Upper lobe of left lung (tissue), 6 donors: ENCODE measurements at regions not wholly inside any gene's neighbourhood (a gene's known extent, or its start where the extent isn't known, plus 50 kb on each side); places are given as distances from the start of the nearest gene placed in this dataset.

Source experiments
- ATAC-seq, 2 donors: fragments of 200-7000 bp; cut with Tn5 transposase; one replicate each; pipeline ENCODE4 v1.9.1; 2022; ENCODE audit warnings: mild to moderate bottlenecking in 2 of 2, moderate library complexity in 2 of 2; ENCODE audit not compliant: low FRiP score in 2 of 2
- DNase-seq, 2 donors: peaks; one replicate each; pipeline ENCODE4 v3.0.0-alpha.2; 2019 to 2020
- H3K27ac ChIP-seq, 4 donors: fragments of 200-600 bp; sonication (generic); one replicate each; pipeline ENCODE4 v1.5.1; 2016 to 2019
- H3K27me3 ChIP-seq, 4 donors: fragments of 200-600 bp; sonication (generic); one replicate each; pipeline ENCODE4 v1.5.1; 2017 to 2019
- H3K36me3 ChIP-seq, 4 donors: fragments of 200-600 bp; sonication (generic); one replicate each; pipeline ENCODE4 v1.5.1; 2016 to 2019
- H3K4me1 ChIP-seq, 4 donors: fragments of 200-600 bp; sonication (generic); one replicate each; pipeline ENCODE4 v1.5.1; 2018 to 2019
- H3K4me3 ChIP-seq, 4 donors: fragments of 200-600 bp; sonication (generic); one replicate each; pipeline ENCODE4 v1.5.1; 2017 to 2019; ENCODE audit warnings: mild to moderate bottlenecking in 2 of 4, moderate library complexity in 1 of 4
- H3K9me3 ChIP-seq, 4 donors: fragments of 200-600 bp; sonication (generic); one replicate each; pipeline ENCODE4 v1.5.1; 2018 to 2019
- EP300 ChIP-seq, 4 donors: sonication (generic); formaldehyde crosslinking; IDR thresholded peaks; one replicate each; pipeline ENCODE4 v1.5.1; 2017; ENCODE audit warnings: antibody characterized with exemption in 4 of 4, control low read depth in 2 of 4
- POLR2A ChIP-seq, 4 donors: fragments of 450-650 bp; IDR thresholded peaks; one replicate each; pipeline ENCODE4 v1.5.1; 2016 to 2017; ENCODE audit warnings: antibody characterized with exemption in 4 of 4, mild to moderate bottlenecking in 2 of 4
- POLR2AphosphoS5 ChIP-seq, 2 donors: sonication (generic); formaldehyde crosslinking; IDR thresholded peaks; one replicate each; pipeline ENCODE4 v1.5.1; 2017; ENCODE audit warnings: antibody characterized with exemption in 2 of 2
- WGBS, 2 donors: methylation state at CpG; one replicate each; pipeline ENCODE4 v1.1.5; 2017 to 2018; 5-methylcytosine and 5-hydroxymethylcytosine counted together
- TF ChIP-seq, protein P1 (sequence below), 6 experiments: fragments of 450-650 bp in 4 of 6; fragments of 200-600 bp in 2 of 6; sonication (generic) in 2 of 6; IDR thresholded peaks; one replicate each; pipeline ENCODE4 v1.5.1; 2016 to 2019; ENCODE audit warnings: antibody characterized with exemption in 6 of 6
- donor health status: DM: no; HTN: no; CAD: no; lungs with moderate emphysema.
- donor health status: DM: no; HTN: yes; CAD: no; lungs with severe emphysema.

DNA sequence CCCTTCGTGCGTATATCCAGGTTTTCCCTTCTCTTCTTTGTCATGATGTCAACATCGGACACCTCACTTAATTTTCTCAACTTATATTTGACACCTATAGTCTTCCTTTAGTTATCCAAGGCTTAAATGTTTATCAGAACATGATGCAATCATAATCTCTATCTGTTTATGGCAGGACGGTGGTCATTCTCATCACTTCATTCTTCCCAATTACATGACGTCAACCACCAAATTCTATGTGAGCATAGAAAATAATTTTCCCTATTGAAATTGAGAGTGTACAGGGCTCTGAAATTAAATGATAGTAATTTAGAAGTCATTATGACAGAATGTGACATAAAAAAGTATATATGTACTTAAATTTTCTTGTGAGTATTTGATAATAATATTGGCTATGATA, 345.4 kb downstream of the CDH9 start:
- 82 to 86% methylated on average over 5 of the region's 5 CpGs for WGBS, 2 donors
- Histone ChIP-seq H3K27ac (no peak overlapping the region), H3K4me1 (no peaks in the 10 kb centered on the region), H3K9me3 (no peaks in the 10 kb centered on the region), H3K4me3 (no peak overlapping the region), H3K27me3 (no peaks in the 10 kb centered on the region), H3K36me3 (no peaks in the 10 kb centered on the region)
- no peak for ATAC-seq
- TF ChIP-seq EP300 (IDR thresholded peaks at IDR 0.05) (no peak), POLR2A (IDR thresholded peaks at IDR 0.05) (no peak), POLR2AphosphoS5 (IDR thresholded peaks at IDR 0.05) (no peak)
- TF ChIP-seq, protein P1, sequence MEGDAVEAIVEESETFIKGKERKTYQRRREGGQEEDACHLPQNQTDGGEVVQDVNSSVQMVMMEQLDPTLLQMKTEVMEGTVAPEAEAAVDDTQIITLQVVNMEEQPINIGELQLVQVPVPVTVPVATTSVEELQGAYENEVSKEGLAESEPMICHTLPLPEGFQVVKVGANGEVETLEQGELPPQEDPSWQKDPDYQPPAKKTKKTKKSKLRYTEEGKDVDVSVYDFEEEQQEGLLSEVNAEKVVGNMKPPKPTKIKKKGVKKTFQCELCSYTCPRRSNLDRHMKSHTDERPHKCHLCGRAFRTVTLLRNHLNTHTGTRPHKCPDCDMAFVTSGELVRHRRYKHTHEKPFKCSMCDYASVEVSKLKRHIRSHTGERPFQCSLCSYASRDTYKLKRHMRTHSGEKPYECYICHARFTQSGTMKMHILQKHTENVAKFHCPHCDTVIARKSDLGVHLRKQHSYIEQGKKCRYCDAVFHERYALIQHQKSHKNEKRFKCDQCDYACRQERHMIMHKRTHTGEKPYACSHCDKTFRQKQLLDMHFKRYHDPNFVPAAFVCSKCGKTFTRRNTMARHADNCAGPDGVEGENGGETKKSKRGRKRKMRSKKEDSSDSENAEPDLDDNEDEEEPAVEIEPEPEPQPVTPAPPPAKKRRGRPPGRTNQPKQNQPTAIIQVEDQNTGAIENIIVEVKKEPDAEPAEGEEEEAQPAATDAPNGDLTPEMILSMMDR (IDR thresholded peaks at IDR 0.05) = no peak
- no peak for DNase-seq

DNA sequence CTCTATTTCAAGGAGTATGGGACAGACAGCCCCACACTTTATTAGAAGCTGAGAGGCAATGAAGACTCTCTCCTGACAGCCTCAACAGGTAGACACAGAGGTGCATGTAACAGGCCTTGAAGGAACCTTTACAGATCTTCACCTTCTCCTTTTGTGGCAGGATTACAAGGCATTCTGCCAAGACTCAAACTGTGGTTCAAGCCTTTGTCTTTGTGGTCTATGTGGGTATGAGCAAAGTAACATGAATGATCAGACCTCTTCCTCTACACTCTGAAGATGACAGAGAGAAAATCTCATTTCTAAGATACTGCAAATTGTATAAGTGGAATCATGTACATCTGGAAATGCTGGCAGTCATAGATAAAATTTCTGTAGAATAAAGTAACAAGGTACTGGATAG, 346.9 kb downstream of the CDH9 start:
- ATAC-seq = no peak
- H3K9me3 ChIP-seq = no peaks in the 10 kb centered on the region
- TF ChIP-seq POLR2A (IDR thresholded peaks at IDR 0.05) (no peak), EP300 (IDR thresholded peaks at IDR 0.05) (no peak), POLR2AphosphoS5 (IDR thresholded peaks at IDR 0.05) (no peak)
- TF ChIP-seq, protein P1 (IDR thresholded peaks at IDR 0.05) = no peak
- H3K27me3 ChIP-seq = no peaks in the 10 kb centered on the region
- H3K4me3 ChIP-seq = no peak overlapping the region
- H3K4me1 ChIP-seq = no peaks in the 10 kb centered on the region
- no peak overlapping the region for H3K27ac ChIP-seq
- DNase-seq = no peak
- H3K36me3 ChIP-seq = no peaks in the 10 kb centered on the region

DNA sequence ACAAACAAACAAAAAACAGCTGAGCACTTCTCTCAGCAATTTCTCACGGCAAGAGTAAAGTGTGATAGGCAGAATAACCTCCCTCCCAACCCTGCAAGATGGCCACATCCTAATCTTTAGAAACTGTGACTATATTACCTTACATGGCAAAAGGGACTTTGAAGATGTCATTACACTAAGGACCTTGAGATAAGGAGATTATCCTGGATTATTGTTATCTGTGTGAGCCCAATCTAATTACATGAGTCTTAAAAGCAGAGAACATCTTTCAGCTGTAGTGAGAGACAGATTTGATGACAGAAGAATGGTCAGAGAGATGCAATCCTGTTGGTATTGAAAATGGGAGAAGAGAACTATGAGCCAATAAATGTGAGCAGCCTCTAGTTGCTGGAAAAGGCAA, 347.9 kb downstream of the CDH9 start:
- WGBS, 2 donors = 38 to 65% methylated on average over 1 of the region's 1 CpG

DNA sequence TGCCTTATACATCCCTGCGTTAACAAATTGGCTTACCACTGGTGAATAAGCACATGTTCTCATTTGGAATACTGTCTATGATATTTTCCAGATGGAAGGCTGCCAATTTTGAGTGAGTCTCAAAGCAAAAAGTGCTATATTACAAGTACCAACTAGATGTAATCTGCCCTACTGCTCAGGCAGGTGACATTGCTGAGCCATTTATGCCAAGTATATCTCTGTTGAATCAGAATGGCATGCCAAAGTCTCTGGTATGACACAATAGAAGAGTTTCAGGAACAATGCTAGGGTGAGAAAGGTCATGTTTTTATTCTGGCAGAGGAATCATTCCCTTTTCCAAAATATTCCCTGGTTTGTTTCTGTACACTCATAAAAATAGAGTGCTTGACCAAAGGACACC, 356.5 kb downstream of the CDH9 start:
- no peaks in the 10 kb centered on the region for H3K4me1 ChIP-seq
- 93 to 97% methylated on average over 1 of the region's 1 CpG for WGBS, 2 donors
- H3K36me3 ChIP-seq = no peaks in the 10 kb centered on the region
- TF ChIP-seq POLR2A (IDR thresholded peaks at IDR 0.05) (no peak), EP300 (IDR thresholded peaks at IDR 0.05) (no peak), POLR2AphosphoS5 (IDR thresholded peaks at IDR 0.05) (no peak)
- TF ChIP-seq, protein P1 (IDR thresholded peaks at IDR 0.05) = no peak
- no peaks in the 10 kb centered on the region for H3K27me3 ChIP-seq
- no peak overlapping the region for H3K27ac ChIP-seq
- no peak overlapping the region for H3K4me3 ChIP-seq
- H3K9me3 ChIP-seq = peaks cover 0 to 7% (median 0%) of the 10 kb centered on the region in 4 donors
- DNase-seq (no peak), ATAC-seq (no peak)

More for the DNA sequence above, 347.9 kb downstream of the CDH9 start:
- H3K4me1 ChIP-seq = no peaks in the 10 kb centered on the region
- no peaks in the 10 kb centered on the region for H3K9me3 ChIP-seq
- H3K27me3 ChIP-seq = no peaks in the 10 kb centered on the region
- ATAC-seq (no peak), DNase-seq (no peak)
- no peaks in the 10 kb centered on the region for H3K36me3 ChIP-seq
- TF ChIP-seq EP300 (IDR thresholded peaks at IDR 0.05) (no peak), POLR2A (IDR thresholded peaks at IDR 0.05) (no peak), POLR2AphosphoS5 (IDR thresholded peaks at IDR 0.05) (no peak)
- TF ChIP-seq, protein P1 (IDR thresholded peaks at IDR 0.05) = no peak
- no peak overlapping the region for H3K4me3 ChIP-seq
- no peak overlapping the region for H3K27ac ChIP-seq

DNA sequence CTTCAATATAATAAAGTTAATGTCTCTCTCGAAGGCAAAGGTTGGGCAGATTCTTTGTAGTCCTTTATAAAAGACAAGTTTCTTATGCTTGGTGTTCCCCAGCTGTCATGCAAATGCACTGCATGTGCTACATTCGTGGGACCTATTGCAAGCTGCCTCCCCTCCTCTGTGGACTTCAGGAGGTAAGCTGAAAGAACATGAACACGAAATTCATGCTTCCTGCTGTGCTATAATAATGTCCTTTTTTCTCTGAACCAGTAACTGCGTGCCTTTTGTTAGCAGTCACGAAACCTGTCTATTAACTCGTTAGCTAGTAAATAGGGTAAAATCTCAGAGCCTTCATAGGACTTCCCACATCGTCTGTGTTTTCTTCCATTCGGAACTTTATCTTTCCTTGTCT, 363.5 kb downstream of the CDH9 start:
- Histone ChIP-seq H3K9me3 (no peaks in the 10 kb centered on the region), H3K27me3 (no peaks in the 10 kb centered on the region), H3K4me1 (no peaks in the 10 kb centered on the region), H3K4me3 (no peak overlapping the region), H3K27ac (no peak overlapping the region), H3K36me3 (no peaks in the 10 kb centered on the region)
- whole genome bisulfite sequencing, 2 donors = 69 to 79% methylated on average over 8 of the region's 8 CpGs
- ATAC-seq (no peak), DNase-seq (no peak)
- no peak for TF ChIP-seq POLR2A (IDR thresholded peaks at IDR 0.05)
- TF ChIP-seq EP300 (IDR thresholded peaks at IDR 0.05) = no peak
- no peak for TF ChIP-seq POLR2AphosphoS5 (IDR thresholded peaks at IDR 0.05)
- TF ChIP-seq, protein P1 (IDR thresholded peaks at IDR 0.05) = no peak
